Fibroblast of lung (primary cell): ENCODE measurements at regions not wholly inside any gene's neighbourhood (a gene's known extent, or its start where the extent isn't known, plus 50 kb on each side); places are given as distances from the start of the nearest gene placed in this dataset.

Source experiments
- DNase-seq, 2 donors: peaks; one replicate each; pipeline versions ENCODE4 v3.0.0 to v3.0.0-alpha.2; 2010; ENCODE audit warnings: low read depth in 2 of 2
- H2AFZ ChIP-seq: 2 replicates; pipeline ENCODE4 v1.5.1; 2012; ENCODE audit warnings: low read length, control low read depth, inconsistent platforms
- H3K27ac ChIP-seq: 2 replicates; pipeline ENCODE4 v1.5.1; 2011; ENCODE audit warnings: low read length, control low read depth; ENCODE audit not compliant: insufficient read depth
- H3K27me3 ChIP-seq: 2 replicates; pipeline ENCODE4 v1.5.1; 2011; ENCODE audit warnings: mild to moderate bottlenecking, low read length; ENCODE audit not compliant: control insufficient read depth, insufficient read depth
- H3K36me3 ChIP-seq: 2 replicates; pipeline ENCODE4 v1.5.1; 2011; ENCODE audit warnings: low read length; ENCODE audit not compliant: control insufficient read depth, insufficient read depth
- H3K4me1 ChIP-seq: 2 replicates; pipeline ENCODE4 v1.5.1; 2011; ENCODE audit warnings: low read length; ENCODE audit not compliant: control insufficient read depth, insufficient read depth; ENCODE audit errors: extremely low read depth
- H3K4me2 ChIP-seq: 2 replicates; pipeline ENCODE4 v1.5.1; 2011; ENCODE audit warnings: low read length, control low read depth; ENCODE audit not compliant: insufficient read depth; ENCODE audit errors: extremely low read depth
- H3K4me3 ChIP-seq, 4 experiments: fragments of 200-600 bp in 1 of 4; sonication (generic) in 1 of 4; replicated peaks in 1 of 4; 2 replicates each; pipeline ENCODE4 v1.5.1; 2011 to 2016; ENCODE audit warnings: low read length in 4 of 4, low read depth in 3 of 4, mild to moderate bottlenecking in 3 of 4, control low read depth in 2 of 4, inconsistent platforms in 1 of 4, mixed read lengths in 1 of 4; ENCODE audit not compliant: insufficient read depth in 1 of 4; ENCODE audit errors: control extremely low read depth in 1 of 4
- H3K79me2 ChIP-seq: 2 replicates; pipeline ENCODE4 v1.5.1; 2012; ENCODE audit warnings: mild to moderate bottlenecking, low read length, inconsistent platforms; ENCODE audit not compliant: control insufficient read depth, insufficient read depth
- H3K9ac ChIP-seq: 2 replicates; pipeline ENCODE4 v1.5.1; 2011; ENCODE audit warnings: mild to moderate bottlenecking, low read length, control low read depth; ENCODE audit not compliant: insufficient read depth
- H3K9me3 ChIP-seq: 2 replicates; pipeline ENCODE4 v1.5.1; 2012; ENCODE audit warnings: low read depth, low read length; ENCODE audit not compliant: control insufficient read depth, insufficient read depth
- H4K20me1 ChIP-seq: 2 replicates; pipeline ENCODE4 v1.5.1; 2011; ENCODE audit warnings: low read length; ENCODE audit not compliant: control insufficient read depth, insufficient read depth; ENCODE audit errors: extremely low read depth
- CTCF ChIP-seq, 2 donors: IDR thresholded peaks in 1 of 2; conservative IDR thresholded peaks in 1 of 2; 1 replicate in 1 of 2; 2 replicates in 1 of 2; pipeline ENCODE4 v1.5.1; 2011 to 2012; ENCODE audit warnings: low read length in 2 of 2, control low read depth in 1 of 2, inconsistent platforms in 1 of 2, low read depth in 1 of 2, mild to moderate bottlenecking in 1 of 2
- EZH2 ChIP-seq: IDR thresholded peaks from 2 replicates; pipeline ENCODE4 v1.5.1; 2012; ENCODE audit warnings: low read length, control low read depth, mild to moderate bottlenecking; ENCODE audit errors: missing control alignments

- TF ChIP-seq EZH2 (no peak), CTCF (conservative IDR thresholded peaks at IDR 0.05 in 1 of 2, IDR thresholded peaks at IDR 0.05 in 1 of 2; ENCODE audit: low read depth in 1 of 2, low read length in 2 of 2) (no peak)
- DNase-seq = no peak
- Histone ChIP-seq H3K9ac (no peak overlapping the region), H3K79me2 (no peaks in the 10 kb centered on the region), H4K20me1 (no peaks in the 10 kb centered on the region), H3K4me3 (no peak overlapping the region), H3K4me1 (no peaks in the 10 kb centered on the region), H3K27ac (no peak overlapping the region), H3K27me3 (no peaks in the 10 kb centered on the region), H3K36me3 (no peaks in the 10 kb centered on the region), H3K9me3 (no peaks in the 10 kb centered on the region), H2AFZ (no peak overlapping the region), H3K4me2 (no peak overlapping the region)
Measured at GRCh38 chr4:4759232-4759631, 100.2 kb upstream of the MSX1 start.

- H3K79me2 ChIP-seq = no peaks in the 10 kb centered on the region
- no peak for DNase-seq
- no peaks in the 10 kb centered on the region for H3K36me3 ChIP-seq
- no peaks in the 10 kb centered on the region for H3K4me1 ChIP-seq
- no peak overlapping the region for H2AFZ ChIP-seq
- H3K4me2 ChIP-seq = no peak overlapping the region
- H3K9ac ChIP-seq = no peak overlapping the region
- H3K27ac ChIP-seq = no peak overlapping the region
- H4K20me1 ChIP-seq = no peaks in the 10 kb centered on the region
- TF ChIP-seq CTCF (conservative IDR thresholded peaks at IDR 0.05 in 1 of 2, IDR thresholded peaks at IDR 0.05 in 1 of 2; ENCODE audit: low read depth in 1 of 2, low read length in 2 of 2) (no peak), EZH2 (no peak)
- H3K4me3 ChIP-seq = no peak overlapping the region
- no peaks in the 10 kb centered on the region for H3K27me3 ChIP-seq
- H3K9me3 ChIP-seq = no peaks in the 10 kb centered on the region
Measured at GRCh38 chr4:4758681-4759080, 100.8 kb upstream of the MSX1 start.

GRCh38 chr4:4755306-4755705 is 104.2 kb upstream of the MSX1 start:
- no peaks in the 10 kb centered on the region for H3K79me2 ChIP-seq
- no peak overlapping the region for H3K4me3 ChIP-seq
- no peak overlapping the region for H3K27ac ChIP-seq
- TF ChIP-seq EZH2 = no peak
- TF ChIP-seq CTCF (conservative IDR thresholded peaks at IDR 0.05 in 1 of 2, IDR thresholded peaks at IDR 0.05 in 1 of 2; ENCODE audit: low read depth in 1 of 2, low read length in 2 of 2) = no peak
- H2AFZ ChIP-seq = no peak overlapping the region
- no peak overlapping the region for H3K9ac ChIP-seq
- H3K36me3 ChIP-seq = no peaks in the 10 kb centered on the region
- H3K9me3 ChIP-seq = no peaks in the 10 kb centered on the region
- H3K4me2 ChIP-seq = no peak overlapping the region
- DNase-seq = no peak
- no peaks in the 10 kb centered on the region for H4K20me1 ChIP-seq
- H3K4me1 ChIP-seq = no peaks in the 10 kb centered on the region
- H3K27me3 ChIP-seq = no peaks in the 10 kb centered on the region
